GM12865 (cell line): ENCODE measurements at regions not wholly inside any gene's neighbourhood (a gene's known extent, or its start where the extent isn't known, plus 50 kb on each side); places are given as distances from the start of the nearest gene placed in this dataset.

Source experiments
- DNase-seq: peaks from one replicate; pipeline ENCODE4 v3.0.0; 2010; ENCODE audit warnings: low read depth
- H3K4me3 ChIP-seq: 2 replicates; pipeline ENCODE4 v1.5.1; 2011; ENCODE audit warnings: mild to moderate bottlenecking, low read depth, low read length, control low read depth
- TF ChIP-seq, protein P1 (sequence below): IDR thresholded peaks from 2 replicates; pipeline ENCODE4 v1.5.1; 2011; ENCODE audit warnings: low read length, control low read depth, low read depth, inconsistent platforms; ENCODE audit not compliant: insufficient read depth; ENCODE audit errors: missing control alignments

DNA sequence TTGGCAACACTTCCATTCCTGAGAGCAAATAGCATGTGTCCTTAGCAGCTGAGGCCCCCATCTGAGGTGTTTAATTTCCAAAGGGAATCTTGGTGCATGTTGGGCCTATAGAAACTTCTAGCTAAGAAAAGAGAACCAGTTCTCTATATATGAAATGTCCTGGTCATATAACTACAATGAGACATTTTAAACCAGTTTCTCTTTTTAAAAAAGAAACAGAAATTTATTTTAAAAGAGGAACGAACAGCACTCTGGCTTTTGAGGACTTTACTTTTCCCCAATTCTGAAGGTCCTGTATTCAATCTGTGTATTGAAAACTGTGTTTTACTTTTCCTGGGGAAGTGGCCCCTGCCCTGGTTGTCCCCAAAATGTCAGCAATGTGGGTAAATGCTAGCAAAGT, 94.0 kb upstream of the FOXN2 start:
- no peak for DNase-seq
- TF ChIP-seq, protein P1, sequence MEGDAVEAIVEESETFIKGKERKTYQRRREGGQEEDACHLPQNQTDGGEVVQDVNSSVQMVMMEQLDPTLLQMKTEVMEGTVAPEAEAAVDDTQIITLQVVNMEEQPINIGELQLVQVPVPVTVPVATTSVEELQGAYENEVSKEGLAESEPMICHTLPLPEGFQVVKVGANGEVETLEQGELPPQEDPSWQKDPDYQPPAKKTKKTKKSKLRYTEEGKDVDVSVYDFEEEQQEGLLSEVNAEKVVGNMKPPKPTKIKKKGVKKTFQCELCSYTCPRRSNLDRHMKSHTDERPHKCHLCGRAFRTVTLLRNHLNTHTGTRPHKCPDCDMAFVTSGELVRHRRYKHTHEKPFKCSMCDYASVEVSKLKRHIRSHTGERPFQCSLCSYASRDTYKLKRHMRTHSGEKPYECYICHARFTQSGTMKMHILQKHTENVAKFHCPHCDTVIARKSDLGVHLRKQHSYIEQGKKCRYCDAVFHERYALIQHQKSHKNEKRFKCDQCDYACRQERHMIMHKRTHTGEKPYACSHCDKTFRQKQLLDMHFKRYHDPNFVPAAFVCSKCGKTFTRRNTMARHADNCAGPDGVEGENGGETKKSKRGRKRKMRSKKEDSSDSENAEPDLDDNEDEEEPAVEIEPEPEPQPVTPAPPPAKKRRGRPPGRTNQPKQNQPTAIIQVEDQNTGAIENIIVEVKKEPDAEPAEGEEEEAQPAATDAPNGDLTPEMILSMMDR = no peak

DNA sequence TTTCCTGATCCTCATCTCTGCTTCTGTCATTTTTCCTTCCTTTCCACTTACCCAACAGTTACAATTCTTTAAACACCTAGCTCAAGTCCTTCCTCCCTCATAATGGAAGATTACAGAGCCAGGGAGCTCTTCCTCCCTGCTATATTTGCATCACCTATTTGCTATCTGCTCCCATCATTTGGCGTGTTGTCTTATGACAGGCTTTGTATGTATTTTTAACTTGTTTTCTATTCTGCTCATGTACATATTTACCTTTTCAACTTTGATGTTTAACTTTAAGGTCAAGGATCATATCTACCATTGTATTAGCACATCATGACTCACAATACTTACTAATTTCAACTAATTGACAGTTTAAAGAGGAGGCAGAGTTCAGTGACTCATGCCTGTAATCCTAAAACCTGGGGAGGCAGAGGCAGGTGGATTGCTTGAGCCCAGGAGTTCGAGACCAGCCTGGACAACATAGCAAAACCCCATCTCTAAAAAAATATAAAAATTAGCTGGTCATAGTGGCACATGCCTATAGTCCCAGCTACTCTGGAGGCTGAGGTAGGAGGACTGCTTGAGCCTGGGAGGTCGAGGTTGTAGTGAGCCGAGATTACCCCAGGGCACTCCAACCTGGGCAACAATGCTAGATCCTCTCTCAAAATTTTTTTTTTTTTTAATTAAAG, 92.5 kb upstream of the FOXN2 start:
- DNase-seq = no peak

More for the DNA sequence above, 94.0 kb upstream of the FOXN2 start:
- no peak overlapping the region for H3K4me3 ChIP-seq

DNA sequence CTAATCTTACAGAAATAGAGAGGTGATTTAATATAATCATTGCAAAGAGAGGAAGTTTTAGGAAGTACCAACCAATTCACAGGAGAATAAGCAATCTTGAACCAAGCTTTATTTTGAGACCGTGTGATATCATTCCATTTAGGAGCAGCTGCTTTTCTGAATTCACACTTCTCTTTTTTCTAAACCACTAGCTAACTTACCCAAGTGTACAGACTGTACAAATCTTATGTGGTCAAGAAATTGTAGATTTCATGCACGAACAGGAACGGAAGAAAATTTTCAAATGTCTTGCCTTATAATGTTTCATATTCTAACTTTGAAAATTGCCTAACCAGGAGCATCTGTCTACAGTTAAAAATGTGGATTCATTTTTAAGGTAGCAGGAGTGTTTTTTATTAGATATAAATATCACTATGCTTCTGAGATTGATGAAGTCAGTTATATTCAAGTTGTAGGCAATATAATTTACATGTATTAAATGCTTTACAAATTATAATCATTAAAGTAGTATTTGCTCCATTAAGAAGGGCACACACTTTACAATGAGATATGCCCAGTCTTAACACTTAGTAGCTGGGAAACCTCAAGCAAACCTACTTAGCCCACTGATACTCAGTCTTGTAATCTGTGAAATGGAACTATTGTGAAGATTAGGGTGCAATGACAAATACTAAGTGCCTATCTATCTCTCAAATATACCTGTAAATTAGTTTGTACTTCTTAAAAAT, 86.7 kb upstream of the FOXN2 start:
- DNase-seq = peak; percentile 53
- TF ChIP-seq, protein P1 = no peak
- no peak overlapping the region for H3K4me3 ChIP-seq

More for the DNA sequence above, 92.5 kb upstream of the FOXN2 start:
- TF ChIP-seq, protein P1 = no peak
- H3K4me3 ChIP-seq = no peak overlapping the region

DNA sequence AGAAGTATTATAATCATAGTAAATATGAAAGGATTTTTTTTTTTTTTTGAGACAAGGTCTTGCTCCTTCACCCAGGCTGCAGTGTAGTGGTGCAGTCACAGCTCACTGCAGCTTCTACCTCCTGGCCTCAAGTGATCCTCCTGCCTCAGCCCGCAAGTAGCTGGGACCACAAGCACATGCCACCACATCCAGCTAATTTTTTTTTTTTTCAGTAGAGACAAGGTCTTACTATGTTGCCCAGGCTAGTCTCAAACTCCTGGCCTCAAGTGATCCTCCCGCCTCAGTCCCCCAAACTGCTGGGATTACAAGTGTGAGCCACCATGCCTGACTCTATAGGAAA, 86.2 kb upstream of the FOXN2 start:
- peak; percentile 64 for DNase-seq
- H3K4me3 ChIP-seq = no peak overlapping the region
- TF ChIP-seq, protein P1 = no peak

DNA sequence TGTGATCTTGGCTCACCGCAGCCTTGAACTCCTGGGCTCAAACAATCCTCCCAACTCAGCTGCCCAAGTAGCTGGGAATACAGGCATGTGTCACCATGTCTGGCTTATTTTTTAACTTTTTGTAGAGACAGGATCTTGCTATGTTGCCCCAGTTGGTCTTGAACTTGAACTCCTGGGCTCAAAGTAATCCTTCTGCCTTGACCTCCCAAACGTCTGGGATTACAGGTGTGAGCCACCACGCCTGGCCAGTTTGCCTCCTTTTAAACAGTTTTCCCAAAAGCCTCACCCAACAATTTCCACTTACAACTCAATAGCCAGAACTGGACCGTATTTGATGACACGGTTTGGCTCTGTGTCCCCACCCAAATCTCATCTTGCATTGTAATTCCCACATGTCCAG, 85.4 kb upstream of the FOXN2 start:
- TF ChIP-seq, protein P1 = no peak
- no peak for DNase-seq
- H3K4me3 ChIP-seq = no peak overlapping the region

DNA sequence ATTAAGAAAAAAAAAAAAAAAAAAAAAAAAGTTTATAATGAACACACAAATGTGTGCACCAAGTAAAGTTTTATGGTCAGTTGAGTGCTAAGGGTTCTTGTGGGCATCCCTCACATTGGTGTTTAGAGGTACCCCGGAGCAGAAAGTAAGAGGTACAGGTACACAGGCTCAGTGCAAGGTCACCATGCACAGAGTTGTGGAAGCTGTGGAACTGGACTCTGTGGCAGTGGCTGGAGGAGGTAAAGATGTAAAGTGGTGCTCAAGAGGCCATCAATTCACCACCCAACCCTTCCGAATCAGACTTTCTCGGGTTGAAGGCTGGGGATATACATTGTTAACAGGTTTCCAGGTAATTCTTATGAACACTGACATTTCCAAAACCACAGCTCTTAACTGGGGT, 83.6 kb upstream of the FOXN2 start:
- no peak for DNase-seq
- H3K4me3 ChIP-seq = no peak overlapping the region
- TF ChIP-seq, protein P1 = no peak

DNA sequence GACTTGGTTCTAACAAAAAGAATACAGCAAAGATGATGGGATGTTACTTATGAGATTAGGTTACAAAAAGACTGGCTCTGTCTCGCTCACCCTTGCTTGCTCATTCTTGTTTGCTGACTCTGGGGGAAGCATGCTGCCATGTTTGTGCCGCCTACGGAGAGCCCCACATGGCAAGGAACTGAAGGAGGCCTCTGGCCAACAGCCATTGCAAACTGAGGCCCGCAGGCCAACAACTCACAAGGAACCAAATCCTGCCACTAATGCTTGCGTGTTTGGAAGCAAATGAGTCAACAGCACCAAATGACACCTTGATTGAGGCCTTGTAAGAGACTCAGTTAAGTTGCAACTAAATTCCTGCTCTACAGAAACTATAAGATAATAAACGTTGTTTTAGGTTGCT, 82.1 kb upstream of the FOXN2 start:
- no peak overlapping the region for H3K4me3 ChIP-seq
- DNase-seq = no peak
- TF ChIP-seq, protein P1 = no peak
